ENCODE measurements at regions not wholly inside any gene's neighbourhood (a gene's known extent, or its start where the extent isn't known, plus 50 kb on each side); places are given as distances from the start of the nearest gene placed in this dataset.

- peaks cover 24% of the 10 kb centered on the region for H3K4me1 Mint-ChIP-seq (ENCODE audit: low read depth)
- ChIA-PET POLR2A (interaction anchor here (0.6 to 1.6 kb wide), 3 partner anchors 40 to 81 kb away, joined by 3 to 4 read pairs (median 3); partner anchors contain the start of gene TGFBR2), CTCF (interaction anchor here (0.8 kb wide), 1 partner anchor 145 kb away, joined by 4 read pairs; no protein-coding TSS in a partner anchor)
- intact Hi-C loops (cut with micrococcal nuclease) = loop anchor here (5.0 kb wide), 1 partner anchor 201 kb away; no protein-coding TSS in a partner anchor
- no peaks in the 10 kb centered on the region for H3K27me3 Mint-ChIP-seq
- H3K36me3 Mint-ChIP-seq = no peaks in the 10 kb centered on the region
- no peak overlapping the region for H3K4me3 Mint-ChIP-seq
- H3K9me3 Mint-ChIP-seq = no peaks in the 10 kb centered on the region
- peak; percentile 57 for DNase-seq
- H3K27ac Mint-ChIP-seq = no peak overlapping the region
Measured at GRCh38 chr3:30548600-30548999, 57.8 kb upstream of the TGFBR2 start.

- CTCF ChIA-PET = no interaction called here
- DNase-seq = no peak
- Mint-ChIP-seq H3K4me3 (no peak overlapping the region), H3K36me3 (no peaks in the 10 kb centered on the region), H3K27ac (no peak overlapping the region), H3K27me3 (no peaks in the 10 kb centered on the region), H3K4me1 (ENCODE audit: low read depth) (peaks cover 28% of the 10 kb centered on the region), H3K9me3 (no peaks in the 10 kb centered on the region)
- POLR2A ChIA-PET = no interaction called here
- intact Hi-C loops (cut with micrococcal nuclease) = loop anchor here (5.0 kb wide), 1 partner anchor 202 kb away; no protein-coding TSS in a partner anchor
Measured at GRCh38 chr3:30549600-30549999, 56.8 kb upstream of the TGFBR2 start.

- CTCF ChIA-PET = no interaction called here
- no peak for DNase-seq
- Mint-ChIP-seq H3K36me3 (no peaks in the 10 kb centered on the region), H3K27me3 (no peaks in the 10 kb centered on the region), H3K27ac (no peak overlapping the region), H3K9me3 (no peaks in the 10 kb centered on the region), H3K4me3 (no peak overlapping the region), H3K4me1 (ENCODE audit: low read depth) (peaks cover 24% of the 10 kb centered on the region)
- POLR2A ChIA-PET = no interaction called here
- intact Hi-C loops (cut with micrococcal nuclease) = loop anchor here (5.0 kb wide), 1 partner anchor 52 kb away; no protein-coding TSS in a partner anchor
Measured at GRCh38 chr3:30550246-30550645, 56.2 kb upstream of the TGFBR2 start.

- Mint-ChIP-seq H3K27ac (no peak overlapping the region), H3K4me1 (ENCODE audit: low read depth) (peaks cover 17% of the 10 kb centered on the region), H3K9me3 (no peaks in the 10 kb centered on the region), H3K4me3 (no peak overlapping the region), H3K27me3 (no peaks in the 10 kb centered on the region), H3K36me3 (no peaks in the 10 kb centered on the region)
- ChIA-PET CTCF (no interaction called here), POLR2A (no interaction called here)
- intact Hi-C loops (cut with micrococcal nuclease) = loop anchor here (5.0 kb wide), 1 partner anchor 51 kb away; no protein-coding TSS in a partner anchor
- DNase-seq = no peak
Measured at GRCh38 chr3:30551266-30551665, 55.1 kb upstream of the TGFBR2 start.

- Mint-ChIP-seq H3K27me3 (no peaks in the 10 kb centered on the region), H3K9me3 (no peaks in the 10 kb centered on the region), H3K4me3 (no peak overlapping the region), H3K36me3 (no peaks in the 10 kb centered on the region), H3K4me1 (ENCODE audit: low read depth) (peaks cover 17% of the 10 kb centered on the region), H3K27ac (no peak overlapping the region)
- DNase-seq = no peak
- intact Hi-C loops (cut with micrococcal nuclease) = loop anchor here (5.0 kb wide), 1 partner anchor 50 kb away; no protein-coding TSS in a partner anchor
- POLR2A ChIA-PET = no interaction called here
- CTCF ChIA-PET = no interaction called here
Measured at GRCh38 chr3:30551927-30552326, 54.5 kb upstream of the TGFBR2 start.

GRCh38 chr3:30553641-30554316, 52.6 kb upstream of the TGFBR2 start:
- H3K4me1 Mint-ChIP-seq (ENCODE audit: low read depth) = peaks cover 17% of the 10 kb centered on the region
- H3K27ac Mint-ChIP-seq = no peak overlapping the region
- peak; percentile 45 for DNase-seq
- intact Hi-C loops (cut with micrococcal nuclease) = loop anchor here (5.0 kb wide), 1 partner anchor 49 kb away; no protein-coding TSS in a partner anchor
- POLR2A ChIA-PET = no interaction called here
- H3K36me3 Mint-ChIP-seq = no peaks in the 10 kb centered on the region
- no peak overlapping the region for H3K4me3 Mint-ChIP-seq
- no peaks in the 10 kb centered on the region for H3K9me3 Mint-ChIP-seq
- H3K27me3 Mint-ChIP-seq = no peaks in the 10 kb centered on the region
- CTCF ChIA-PET = interaction anchor here (0.7 kb wide), 1 partner anchor 505 kb away, joined by 3 read pairs; no protein-coding TSS in a partner anchor

GRCh38 chr3:30554317-30554690, 52.1 kb upstream of the TGFBR2 start:
- Mint-ChIP-seq H3K27ac (no peak overlapping the region), H3K36me3 (no peaks in the 10 kb centered on the region), H3K27me3 (no peaks in the 10 kb centered on the region), H3K9me3 (no peaks in the 10 kb centered on the region), H3K4me1 (ENCODE audit: low read depth) (peaks cover 17% of the 10 kb centered on the region), H3K4me3 (no peak overlapping the region)
- DNase-seq = no peak
- ChIA-PET CTCF (no interaction called here), POLR2A (no interaction called here)
- intact Hi-C loops (cut with micrococcal nuclease) = loop anchor here (5.0 kb wide), 1 partner anchor 48 kb away; no protein-coding TSS in a partner anchor

- Mint-ChIP-seq H3K27me3 (no peaks in the 10 kb centered on the region), H3K9me3 (no peaks in the 10 kb centered on the region), H3K4me3 (no peak overlapping the region), H3K36me3 (no peaks in the 10 kb centered on the region), H3K4me1 (ENCODE audit: low read depth) (peaks cover 17% of the 10 kb centered on the region), H3K27ac (no peak overlapping the region)
- no peak for DNase-seq
- POLR2A ChIA-PET = no interaction called here
- CTCF ChIA-PET = no interaction called here
- intact Hi-C loops (cut with micrococcal nuclease) = no loop called here
Measured at GRCh38 chr3:30555968-30556367, 50.4 kb upstream of the TGFBR2 start.

Measured in activated CD4-positive, alpha-beta memory T cell treated with anti-CD3 and anti-CD28 coated beads for 36 hours (primary cell).